HG03064 (cell line): ENCODE measurements at regions not wholly inside any gene's neighbourhood (a gene's known extent, or its start where the extent isn't known, plus 50 kb on each side); places are given as distances from the start of the nearest gene placed in this dataset.

Experiments
- ATAC-seq: cut with Tn5 transposase; IDR thresholded peaks from one replicate; pipeline ENCODE4 v1.9.1; 2021; ENCODE audit warnings: low read depth; ENCODE audit not compliant: unreplicated experiment

- no peak for ATAC-seq
Observed at GRCh38 chr4:61036071-61036684, 163.9 kb upstream of the ADGRL3 start.

GRCh38 chr4:61041527-61041926 lies 158.6 kb upstream of the ADGRL3 start:
- ATAC-seq: no peak

- ATAC-seq: no peak
Observed at GRCh38 chr4:61044837-61045236, 155.3 kb upstream of the ADGRL3 start.

GRCh38 chr4:61049018-61049417 lies 151.1 kb upstream of the ADGRL3 start:
- no peak for ATAC-seq

GRCh38 chr4:61067381-61067780 lies 132.7 kb upstream of the ADGRL3 start:
- ATAC-seq: no peak

GRCh38 chr4:61068060-61068459 lies 132.1 kb upstream of the ADGRL3 start:
- ATAC-seq: no peak

GRCh38 chr4:61068745-61069144 lies 131.4 kb upstream of the ADGRL3 start:
- no peak for ATAC-seq

GRCh38 chr4:61070269-61070668 lies 129.9 kb upstream of the ADGRL3 start:
- ATAC-seq: no peak

GRCh38 chr4:61079427-61079826 lies 120.7 kb upstream of the ADGRL3 start:
- ATAC-seq: no peak

- ATAC-seq: no peak
Observed at GRCh38 chr4:61079976-61080375, 120.2 kb upstream of the ADGRL3 start.

- ATAC-seq: no peak
Observed at GRCh38 chr4:61085534-61085933, 114.6 kb upstream of the ADGRL3 start.

GRCh38 chr4:61086357-61086756 lies 113.8 kb upstream of the ADGRL3 start:
- no peak for ATAC-seq

GRCh38 chr4:61086979-61087378 lies 113.1 kb upstream of the ADGRL3 start:
- ATAC-seq: no peak

- ATAC-seq: no peak
Observed at GRCh38 chr4:61094854-61095598, 105.1 kb upstream of the ADGRL3 start.

GRCh38 chr4:61128682-61129081 lies 71.4 kb upstream of the ADGRL3 start:
- ATAC-seq: no peak

GRCh38 chr4:61129971-61130370 lies 70.2 kb upstream of the ADGRL3 start:
- ATAC-seq: no peak

- ATAC-seq: no peak
Observed at GRCh38 chr4:61143461-61143860, 56.7 kb upstream of the ADGRL3 start.

GRCh38 chr4:61149278-61149677 lies 50.8 kb upstream of the ADGRL3 start:
- ATAC-seq: no peak
